ENCODE measurements at regions not wholly inside any gene's neighbourhood (a gene's known extent, or its start where the extent isn't known, plus 50 kb on each side); places are given as distances from the start of the nearest gene placed in this dataset.
"Not testable (repeated sequence)": the region's sequence is repeated elsewhere in the genome, so short reads cannot be mapped to it uniquely, and the experiment has no call there.

DNA sequence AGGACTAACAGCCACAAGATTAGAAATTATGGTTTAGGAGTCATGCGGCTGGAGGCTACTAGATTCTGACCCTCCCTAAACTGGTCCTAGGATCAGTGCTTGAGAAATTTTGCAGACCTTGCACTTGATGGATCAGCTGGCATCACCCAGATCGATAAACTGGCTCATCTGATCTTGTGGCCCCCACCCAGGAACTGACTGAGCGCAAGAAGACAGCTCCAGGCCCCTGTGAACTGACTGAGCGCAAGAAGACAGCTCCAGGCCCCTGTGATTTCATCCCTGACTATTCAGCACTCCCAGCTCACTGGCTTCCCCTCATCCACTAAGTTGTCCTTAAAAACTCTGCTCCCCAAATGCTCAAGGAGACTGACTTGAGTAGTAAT, 67.8 kb downstream of the MRPL36 start:
- in situ Hi-C loops (cut with HindIII; ENCODE audit: low sequenced_read_pairs) = not testable (repeated sequence)

DNA sequence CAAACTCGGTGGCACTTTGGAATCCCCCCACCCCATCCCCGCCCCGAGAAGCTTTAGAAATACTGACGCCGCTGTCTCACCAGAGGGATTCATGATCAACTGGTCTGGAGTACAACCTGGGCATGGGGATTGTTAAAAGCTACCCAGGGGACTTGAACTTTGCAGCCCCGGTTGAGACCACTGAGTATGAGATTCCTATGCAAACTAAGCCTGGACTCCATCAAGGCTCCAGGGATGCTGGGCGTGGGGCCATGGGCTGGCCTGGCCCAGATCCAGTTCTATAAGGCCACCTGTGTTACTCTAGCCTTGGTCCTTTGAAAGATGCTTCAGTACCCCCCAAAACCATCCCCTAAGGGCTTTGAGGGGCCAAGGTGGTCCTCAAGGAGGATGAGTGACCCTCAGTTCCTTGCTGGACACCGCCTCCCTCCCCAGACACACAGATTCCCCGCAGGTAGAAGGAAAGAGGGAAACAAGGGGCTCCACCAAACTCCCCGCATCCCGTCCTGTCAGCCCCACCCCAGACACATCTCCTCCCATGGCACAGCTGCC, 68.5 kb downstream of the MRPL36 start:
- in situ Hi-C loops (cut with HindIII; ENCODE audit: low sequenced_read_pairs) = no loop called here

GRCh38 chr5:1730487-1730847, 69.2 kb downstream of the MRPL36 start:
- in situ Hi-C loops (cut with HindIII; ENCODE audit: low sequenced_read_pairs) = no loop called here

GRCh38 chr5:1729641-1730486, 69.8 kb downstream of the MRPL36 start:
- in situ Hi-C loops (cut with HindIII; ENCODE audit: low sequenced_read_pairs) = no loop called here

GRCh38 chr5:1728846-1729245, 70.8 kb downstream of the MRPL36 start:
- in situ Hi-C loops (cut with HindIII; ENCODE audit: low sequenced_read_pairs) = no loop called here

- in situ Hi-C loops (cut with HindIII; ENCODE audit: low sequenced_read_pairs) = no loop called here
These were observed 72.1 kb downstream of the MRPL36 start for GRCh38 chr5:1727571-1727970.

DNA sequence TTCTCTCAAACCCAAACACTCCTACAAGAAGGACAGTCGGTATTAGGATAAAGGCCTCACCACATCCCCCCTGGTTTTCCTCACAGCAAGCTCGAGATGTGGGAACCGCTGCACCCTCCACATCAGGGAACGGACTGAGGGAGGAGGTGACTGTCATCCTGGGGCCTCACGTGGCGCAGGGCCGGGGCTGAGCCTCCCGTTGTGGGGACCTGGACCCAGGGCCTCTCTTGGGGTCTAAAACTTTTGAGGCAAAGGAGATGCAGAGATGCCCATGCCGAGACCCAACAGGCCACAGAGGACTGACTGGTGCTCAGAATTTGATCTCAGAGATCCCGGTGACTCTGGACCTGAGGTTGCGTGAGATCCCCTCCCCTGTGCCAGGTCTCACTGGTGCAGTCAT, 72.7 kb downstream of the MRPL36 start:
- in situ Hi-C loops (cut with HindIII; ENCODE audit: low sequenced_read_pairs) = no loop called here

- in situ Hi-C loops (cut with HindIII; ENCODE audit: low sequenced_read_pairs) = no loop called here
These were observed 73.2 kb downstream of the MRPL36 start for GRCh38 chr5:1726469-1726865.

DNA sequence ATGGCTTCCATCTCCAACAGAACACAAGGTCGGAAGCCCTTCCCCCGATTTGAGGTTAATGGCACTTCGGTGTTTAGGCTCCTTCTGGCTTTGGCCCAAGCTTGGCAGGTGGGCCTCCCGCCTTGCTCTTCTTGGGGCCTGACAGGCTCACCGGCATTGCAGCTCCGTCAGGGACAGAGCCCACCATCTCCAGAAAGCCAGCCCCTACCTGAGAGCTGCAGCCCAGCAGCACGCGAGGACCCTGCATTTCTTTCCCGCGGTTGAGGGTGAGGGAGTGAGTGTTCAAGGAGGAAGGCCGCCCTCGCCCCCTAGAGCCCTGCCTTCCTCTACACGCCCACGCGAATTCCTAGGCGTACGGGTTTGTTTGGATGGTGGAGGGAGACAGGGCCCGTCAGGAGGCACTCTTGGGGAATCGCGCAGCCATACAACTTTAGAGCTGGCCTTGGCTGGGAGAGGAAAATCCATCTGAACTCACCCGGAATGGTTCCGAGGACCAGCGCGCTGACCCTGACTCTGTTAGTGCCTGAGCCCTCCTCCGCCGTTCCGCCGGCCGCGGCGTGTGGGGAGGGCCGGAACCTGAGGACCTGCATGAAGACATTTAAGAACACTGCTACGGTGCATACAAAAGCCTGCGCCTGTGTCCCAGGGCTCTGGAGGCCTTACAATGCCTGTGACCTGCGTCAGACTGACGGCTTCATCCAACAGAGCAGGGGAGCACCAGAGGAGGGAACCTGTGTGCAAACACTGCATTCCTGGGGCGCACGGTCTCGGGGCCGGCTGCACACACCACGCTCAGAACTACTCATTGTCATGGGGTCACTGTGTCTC, 73.8 kb downstream of the MRPL36 start:
- in situ Hi-C loops (cut with HindIII; ENCODE audit: low sequenced_read_pairs) = no loop called here

DNA sequence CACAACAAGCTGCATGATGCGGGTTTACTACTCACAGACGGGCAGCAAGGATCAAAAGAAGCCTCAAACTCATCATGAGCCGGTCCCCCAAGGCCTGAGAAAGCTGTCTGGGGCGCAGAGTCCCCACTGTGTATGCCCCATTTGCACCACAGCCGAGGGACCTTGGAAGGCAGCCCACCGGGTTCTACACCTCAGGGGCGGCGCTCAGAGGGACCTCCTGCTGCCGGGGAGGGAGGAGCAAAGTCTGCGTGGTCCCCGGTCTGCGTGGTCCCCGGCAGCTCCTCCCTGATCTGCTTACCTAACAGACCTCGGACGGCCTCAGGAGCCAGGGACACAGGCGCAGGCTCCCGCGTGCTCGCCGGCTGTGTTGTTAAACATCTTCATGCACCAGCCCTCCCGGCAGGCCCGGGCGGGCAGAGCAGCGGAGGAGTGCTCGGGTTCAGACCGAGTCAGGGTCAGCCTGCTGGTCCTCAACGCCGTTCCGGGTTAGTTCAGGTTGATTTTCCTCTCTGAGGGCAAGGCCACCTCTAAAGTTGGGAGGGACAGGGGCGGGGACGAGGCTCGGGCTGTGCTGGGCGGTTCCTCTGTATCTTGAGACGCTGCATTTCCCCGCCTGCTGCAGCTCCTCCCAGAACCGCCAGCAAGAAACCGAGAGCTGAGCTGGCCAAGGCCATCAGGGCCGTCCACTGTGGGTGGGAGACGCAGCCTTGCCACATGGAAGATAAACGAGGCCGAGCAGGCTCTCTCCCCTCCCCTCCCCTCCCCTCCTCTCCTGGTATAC, 74.6 kb downstream of the MRPL36 start:
- in situ Hi-C loops (cut with HindIII; ENCODE audit: low sequenced_read_pairs) = no loop called here

DNA sequence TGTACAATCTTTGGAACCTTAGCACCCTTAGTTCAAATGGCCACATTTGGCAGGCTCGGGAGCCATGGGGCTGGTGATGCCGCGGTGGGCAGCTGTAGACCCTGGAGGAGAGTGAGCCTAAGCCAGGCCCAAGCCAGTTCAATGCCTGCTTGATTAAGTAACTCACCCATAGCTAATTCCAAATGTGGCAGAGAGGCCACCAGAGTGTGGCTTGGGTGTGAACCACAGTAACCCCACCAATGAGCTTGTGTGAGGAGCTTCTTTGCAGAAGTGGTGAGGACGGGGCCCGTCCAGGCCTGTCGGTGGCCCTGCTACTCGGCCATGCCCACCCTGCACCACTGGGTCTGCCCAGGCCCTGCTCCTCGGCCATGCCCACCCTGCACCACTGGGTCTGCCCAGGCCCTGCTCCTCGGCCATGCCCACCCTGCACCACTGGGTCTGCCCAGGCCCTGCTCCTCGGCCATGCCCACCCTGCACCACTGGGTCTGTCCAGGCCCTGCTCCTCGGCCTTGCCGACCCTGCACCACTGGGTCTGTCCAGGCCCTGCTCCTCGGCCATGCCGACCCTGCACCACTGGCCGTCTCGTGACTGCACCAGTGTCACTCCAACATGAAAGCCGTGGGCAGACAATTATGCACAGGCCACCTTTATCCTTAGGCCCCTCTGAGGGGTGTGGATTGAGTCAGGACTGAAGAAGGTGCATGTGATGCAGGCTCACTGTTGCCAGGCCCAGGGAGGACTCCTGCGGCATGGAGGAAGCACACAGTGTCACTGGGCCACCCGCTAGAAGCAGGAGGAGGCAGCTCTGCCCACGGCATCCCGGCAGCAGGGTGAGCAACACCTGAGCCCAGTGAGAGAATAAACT, 75.4 kb downstream of the MRPL36 start:
- in situ Hi-C loops (cut with HindIII; ENCODE audit: low sequenced_read_pairs) = no loop called here

DNA sequence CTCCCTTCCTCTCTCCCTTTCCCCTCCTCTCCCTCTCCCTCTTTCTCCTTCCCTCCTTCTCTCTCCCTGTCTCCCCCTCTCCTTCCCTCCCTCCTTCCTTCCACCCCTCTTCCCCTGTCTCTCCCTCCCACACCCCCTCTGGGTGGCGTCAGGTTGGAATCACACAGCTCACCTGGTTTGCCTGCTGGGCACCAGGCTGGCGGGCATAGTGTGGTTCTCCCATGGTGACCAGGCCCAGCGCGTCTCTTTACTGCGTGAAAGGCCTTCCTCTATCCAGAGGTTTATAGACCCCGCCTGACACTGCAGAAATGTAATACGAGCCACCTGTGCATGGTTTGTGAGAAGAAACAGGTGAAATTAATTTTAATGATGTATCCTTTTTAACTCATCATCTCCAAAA, 76.2 kb downstream of the MRPL36 start:
- in situ Hi-C loops (cut with HindIII; ENCODE audit: low sequenced_read_pairs) = no loop called here

DNA sequence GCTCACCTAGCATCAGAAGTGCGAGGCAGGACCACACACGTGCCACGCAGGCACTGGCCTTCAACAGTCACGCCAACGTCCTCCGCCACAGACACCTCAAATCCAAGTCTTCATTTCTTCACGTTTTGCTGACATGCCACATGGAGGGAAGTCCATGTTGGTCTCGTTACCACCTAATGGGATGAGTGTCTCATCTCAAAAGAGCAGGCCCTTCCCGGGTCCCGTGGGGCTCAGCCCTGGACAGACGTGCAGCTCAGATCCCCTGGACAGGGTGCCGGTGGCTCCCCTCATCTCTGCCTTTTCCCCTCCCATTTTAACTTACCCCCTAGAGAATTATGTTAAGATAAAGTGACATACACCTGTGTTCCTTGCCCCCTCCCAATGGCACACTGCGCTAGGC, 76.8 kb downstream of the MRPL36 start:
- in situ Hi-C loops (cut with HindIII; ENCODE audit: low sequenced_read_pairs) = no loop called here

GRCh38 chr5:1720396-1721110, 79.1 kb downstream of the MRPL36 start:
- in situ Hi-C loops (cut with HindIII; ENCODE audit: low sequenced_read_pairs) = no loop called here

GRCh38 chr5:1719860-1720259, 79.8 kb downstream of the MRPL36 start:
- in situ Hi-C loops (cut with HindIII; ENCODE audit: low sequenced_read_pairs) = no loop called here

- in situ Hi-C loops (cut with HindIII; ENCODE audit: low sequenced_read_pairs) = no loop called here
These were observed 81.0 kb downstream of the MRPL36 start for GRCh38 chr5:1718669-1719068.

DNA sequence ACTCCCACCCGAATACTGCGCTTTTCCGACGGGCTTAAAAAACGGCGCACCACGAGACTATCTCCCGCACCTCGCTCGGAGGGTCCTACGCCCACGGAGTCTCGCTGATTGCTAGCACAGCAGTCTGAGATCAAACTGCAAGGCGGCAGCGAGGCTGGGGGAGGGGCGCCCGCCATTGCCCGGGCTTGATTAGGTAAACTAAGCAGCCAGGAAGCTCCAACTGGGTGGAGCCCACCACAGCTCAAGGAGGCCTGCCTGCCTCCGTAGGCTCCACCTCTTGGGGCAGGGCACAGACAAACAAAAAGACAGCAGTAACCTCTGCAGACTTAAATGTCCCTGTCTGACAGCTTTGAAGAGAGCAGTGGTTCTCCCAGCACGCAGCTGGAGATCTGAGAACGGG, 89.5 kb downstream of the MRPL36 start:
- in situ Hi-C loops (cut with HindIII; ENCODE audit: low sequenced_read_pairs) = not testable (repeated sequence)

DNA sequence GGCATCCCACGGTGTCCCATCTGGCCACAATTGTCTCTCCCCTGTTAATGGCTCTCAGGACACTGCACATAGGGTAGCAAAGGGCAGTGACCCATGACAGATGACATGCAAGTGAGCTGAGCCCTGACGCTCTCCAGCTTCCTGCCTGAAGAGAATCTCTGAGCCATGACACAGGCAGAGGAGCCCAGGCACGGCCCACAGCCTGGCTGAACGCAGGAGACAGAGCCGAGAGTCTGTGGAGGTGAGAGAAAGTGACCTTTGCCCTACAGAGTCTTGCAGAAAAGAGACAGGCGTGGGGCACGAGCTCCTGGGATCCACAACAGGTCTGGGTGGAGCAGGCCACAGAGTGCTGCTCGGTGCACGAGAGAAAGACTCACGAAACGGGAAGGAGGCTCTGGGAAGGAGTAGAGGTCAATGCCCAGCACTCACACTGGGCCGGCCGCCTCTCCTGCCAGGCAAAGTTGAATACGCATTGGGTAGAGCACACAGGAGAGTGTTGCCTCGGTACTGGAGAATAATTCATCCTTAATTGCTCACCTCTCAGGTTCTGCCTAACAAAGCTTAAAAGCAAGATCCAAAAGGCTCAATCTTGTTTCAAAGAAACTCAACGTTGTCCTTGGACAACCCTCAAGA, 90.3 kb downstream of the MRPL36 start:
- in situ Hi-C loops (cut with HindIII; ENCODE audit: low sequenced_read_pairs) = no loop called here

DNA sequence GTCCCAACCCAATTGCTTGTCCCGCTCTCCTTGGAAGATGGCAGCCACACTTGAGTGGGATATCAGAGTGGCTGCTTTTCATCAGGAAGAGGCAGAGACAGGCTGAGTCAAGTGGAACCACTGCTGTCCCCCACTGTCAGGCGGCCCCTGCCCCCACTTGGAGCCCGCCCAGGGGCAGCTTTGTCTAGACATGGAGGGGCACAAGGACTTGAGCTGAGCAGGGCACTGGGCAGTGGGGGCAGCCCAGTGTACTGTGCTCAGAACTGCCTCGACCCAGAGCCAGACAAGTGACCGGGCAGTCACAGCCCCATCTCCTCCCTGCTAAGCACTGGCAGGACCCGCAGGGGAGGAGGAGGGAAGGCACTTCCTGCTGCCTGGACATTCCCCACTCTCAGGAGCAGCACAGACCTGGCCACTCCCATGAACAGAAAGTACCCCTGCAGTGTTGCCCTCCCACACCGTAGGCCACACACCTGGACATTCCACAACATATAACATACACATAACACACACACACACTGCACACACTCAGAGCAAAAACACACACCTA, 91.0 kb downstream of the MRPL36 start:
- in situ Hi-C loops (cut with HindIII; ENCODE audit: low sequenced_read_pairs) = no loop called here

Measured in DLD1 (cell line).